ENCODE measurements at regions not wholly inside any gene's neighbourhood (a gene's known extent, or its start where the extent isn't known, plus 50 kb on each side); places are given as distances from the start of the nearest gene placed in this dataset.
"Not testable (repeated sequence)": the region's sequence is repeated elsewhere in the genome, so short reads cannot be mapped to it uniquely, and the experiment has no call there.

- H2AFZ ChIP-seq (replicated peaks; ENCODE audit: low read length, poor library complexity); H2AK5ac ChIP-seq (ENCODE audit: low read depth, low read length); H3K9me1 ChIP-seq (ENCODE audit: insufficient read depth, low read length); H3K4me2 ChIP-seq (ENCODE audit: low read depth, low read length); H3K9me3 ChIP-seq (ENCODE audit: control insufficient read depth, insufficient read depth, low read length); ATAC-seq (ENCODE audit: low read depth); H4K91ac ChIP-seq (ENCODE audit: insufficient read depth, low read depth, low read length); H3K79me1 ChIP-seq (ENCODE audit: low read depth in 1 of 2, low read length in 2 of 2); H3K27ac ChIP-seq (ENCODE audit: insufficient read depth, low read length); H3K4me1 ChIP-seq (ENCODE audit: control insufficient read depth, insufficient read depth, low read length); H2AK9ac ChIP-seq (replicated peaks; ENCODE audit: low read depth, low read length, poor library complexity); H3K27me3 ChIP-seq (ENCODE audit: control insufficient read depth, insufficient read depth, low read length); H3K18ac ChIP-seq (ENCODE audit: low read depth, low read length); CTCF ChIA-PET; POLR2A ChIA-PET (ENCODE audit: unreplicated experiment); H4K20me1 ChIP-seq (ENCODE audit: insufficient read depth, low read length); H2BK15ac ChIP-seq (ENCODE audit: low read depth, low read length); BruUV-seq (replicated peaks); H3K56ac ChIP-seq (ENCODE audit: extremely low read depth, insufficient read depth, low read length); H4K8ac ChIP-seq (ENCODE audit: low read depth in 2 of 2, low read length in 2 of 2); H3K36me3 ChIP-seq (ENCODE audit: control insufficient read depth, insufficient read depth, low read length); DNase-seq; H2BK20ac ChIP-seq (ENCODE audit: low read depth, low read length); H3K4me3 ChIP-seq (ENCODE audit: insufficient read depth, low read depth, low read length); H4K5ac ChIP-seq (ENCODE audit: low read depth, low read length); dilution Hi-C loops (cut with HindIII; ENCODE audit: low sequenced_read_pairs, unreplicated experiment); H3K9ac ChIP-seq (ENCODE audit: low read depth, low read length); H3K4ac ChIP-seq (ENCODE audit: low read depth, low read length); H2BK5ac ChIP-seq (ENCODE audit: low read depth, low read length, poor library complexity, severe bottlenecking); H3K23ac ChIP-seq (ENCODE audit: low read depth, low read length); H2BK120ac ChIP-seq (ENCODE audit: low read depth, low read length); H3K14ac ChIP-seq (replicated peaks; ENCODE audit: low read depth, low read length): not testable (repeated sequence)
- peak; percentile 50 for TF ChIP-seq SMC3 (IDR thresholded peaks at IDR 0.05; ENCODE audit: low read depth, low read length)
- TF ChIP-seq CTCF (conservative IDR thresholded peaks at IDR 0.05; ENCODE audit: low read depth, low read length), result peak; percentile 64
- TF ChIP-seq RAD21 (IDR thresholded peaks at IDR 0.05; ENCODE audit: low read length), result peak; percentile 52
- intact Hi-C loops (cut with micrococcal nuclease) (loop anchor here (2.0 kb wide), 1 partner anchor 230 kb away; no protein-coding TSS in a partner anchor), in situ Hi-C loops (cut with MboI; ENCODE audit: low sequenced_read_pairs) (loop anchor here (10.0 kb wide), 1 partner anchor 128 kb away; no protein-coding TSS in a partner anchor)
- 68% methylated on average over 5 of the region's 18 CpGs; no CpG with 5 or more reads in 1 of the 2 experiments for WGBS, 2 experiments (ENCODE audit: extremely low coverage in 2 of 2, insufficient read length in 1 of 2)
Measured at GRCh38 chr3:75422101-75422945, 241.8 kb upstream of the FRG2C start.

- H3K27me3 ChIP-seq (ENCODE audit: control insufficient read depth, insufficient read depth, low read length); H3K23ac ChIP-seq (ENCODE audit: low read depth, low read length); H3K4me3 ChIP-seq (ENCODE audit: insufficient read depth, low read depth, low read length); POLR2A ChIA-PET (ENCODE audit: unreplicated experiment); H2BK5ac ChIP-seq (ENCODE audit: low read depth, low read length, poor library complexity, severe bottlenecking); H3K9me3 ChIP-seq (ENCODE audit: control insufficient read depth, insufficient read depth, low read length); H3K4ac ChIP-seq (ENCODE audit: low read depth, low read length); H3K14ac ChIP-seq (replicated peaks; ENCODE audit: low read depth, low read length); H2BK15ac ChIP-seq (ENCODE audit: low read depth, low read length); H3K9me1 ChIP-seq (ENCODE audit: insufficient read depth, low read length); H3K4me2 ChIP-seq (ENCODE audit: low read depth, low read length); H3K4me1 ChIP-seq (ENCODE audit: control insufficient read depth, insufficient read depth, low read length); CTCF ChIA-PET; H2AK9ac ChIP-seq (replicated peaks; ENCODE audit: low read depth, low read length, poor library complexity); dilution Hi-C loops (cut with HindIII; ENCODE audit: low sequenced_read_pairs, unreplicated experiment); DNase-seq; H2AFZ ChIP-seq (replicated peaks; ENCODE audit: low read length, poor library complexity); H4K8ac ChIP-seq (ENCODE audit: low read depth in 2 of 2, low read length in 2 of 2); BruUV-seq (replicated peaks); H4K5ac ChIP-seq (ENCODE audit: low read depth, low read length); H3K18ac ChIP-seq (ENCODE audit: low read depth, low read length); H2BK120ac ChIP-seq (ENCODE audit: low read depth, low read length); H2AK5ac ChIP-seq (ENCODE audit: low read depth, low read length); H3K27ac ChIP-seq (ENCODE audit: insufficient read depth, low read length); H4K91ac ChIP-seq (ENCODE audit: insufficient read depth, low read depth, low read length); H3K9ac ChIP-seq (ENCODE audit: low read depth, low read length); H2BK20ac ChIP-seq (ENCODE audit: low read depth, low read length); H3K56ac ChIP-seq (ENCODE audit: extremely low read depth, insufficient read depth, low read length); ATAC-seq (ENCODE audit: low read depth): not testable (repeated sequence)
- Histone ChIP-seq H3K36me3 (ENCODE audit: control insufficient read depth, insufficient read depth, low read length) (peaks cover 13% of the 10 kb centered on the region), H4K20me1 (ENCODE audit: insufficient read depth, low read length) (peaks cover 11% of the 10 kb centered on the region), H3K79me1 (ENCODE audit: low read depth in 1 of 2, low read length in 2 of 2) (peaks cover 0 to 10% of the 10 kb centered on the region in 2 experiments; a peak in 1 of 4 replicates)
- intact Hi-C loops (cut with micrococcal nuclease), result loop anchor here (5.0 kb wide), 1 partner anchor 217 kb away; no protein-coding TSS in a partner anchor
- in situ Hi-C loops (cut with MboI; ENCODE audit: low sequenced_read_pairs), result loop anchor here (10.0 kb wide), 1 partner anchor 131 kb away; no protein-coding TSS in a partner anchor
- WGBS, 2 experiments (ENCODE audit: extremely low coverage in 2 of 2, insufficient read length in 1 of 2), result 100% methylated on average over 6 of the region's 11 CpGs; no CpG with 5 or more reads in 1 of the 2 experiments
Measured at GRCh38 chr3:75425379-75425778, 238.7 kb upstream of the FRG2C start.

All from IMR-90 (cell line).